ENCODE measurements at regions not wholly inside any gene's neighbourhood (a gene's known extent, or its start where the extent isn't known, plus 50 kb on each side); places are given as distances from the start of the nearest gene placed in this dataset.

DNA sequence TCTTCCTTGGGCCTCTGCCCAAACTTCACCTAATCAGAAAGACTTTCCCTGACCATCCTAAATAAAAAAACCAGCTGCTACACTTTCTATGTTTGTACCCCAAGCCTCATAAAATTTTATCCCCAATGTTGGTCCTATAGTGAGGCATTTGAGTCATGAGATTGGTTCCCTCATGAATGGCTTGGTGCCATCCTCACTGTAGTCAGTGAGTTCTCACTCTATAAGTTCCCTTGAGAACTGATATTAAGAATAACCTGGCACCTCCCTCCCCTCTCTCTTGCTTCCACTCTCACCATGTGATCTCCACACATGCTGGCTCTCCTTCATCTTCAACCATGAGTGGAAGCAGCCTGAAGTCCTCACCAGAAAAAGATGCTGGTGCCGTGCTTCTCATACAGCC lies 316.9 kb upstream of the PRDM1 start:
- DNase-seq = no peak

DNA sequence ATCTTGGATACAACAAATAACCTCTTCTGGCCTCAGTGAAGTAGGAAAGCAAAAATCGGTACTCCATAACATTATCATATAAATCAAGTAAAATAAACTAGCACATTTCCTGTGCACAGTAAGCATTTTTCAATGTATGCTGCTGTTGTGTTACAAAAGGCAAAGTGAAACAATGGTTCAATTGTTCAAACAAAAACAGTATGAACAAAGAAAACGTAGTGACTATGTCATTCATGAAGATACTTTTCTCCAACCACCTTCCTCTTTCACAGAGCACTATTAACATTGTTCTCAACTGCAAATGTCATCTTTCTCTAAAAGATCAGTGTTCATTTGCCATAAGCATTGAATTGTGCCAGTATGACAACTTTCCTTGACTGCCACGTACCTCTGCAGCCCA lies 318.6 kb upstream of the PRDM1 start:
- DNase-seq = no peak

DNA sequence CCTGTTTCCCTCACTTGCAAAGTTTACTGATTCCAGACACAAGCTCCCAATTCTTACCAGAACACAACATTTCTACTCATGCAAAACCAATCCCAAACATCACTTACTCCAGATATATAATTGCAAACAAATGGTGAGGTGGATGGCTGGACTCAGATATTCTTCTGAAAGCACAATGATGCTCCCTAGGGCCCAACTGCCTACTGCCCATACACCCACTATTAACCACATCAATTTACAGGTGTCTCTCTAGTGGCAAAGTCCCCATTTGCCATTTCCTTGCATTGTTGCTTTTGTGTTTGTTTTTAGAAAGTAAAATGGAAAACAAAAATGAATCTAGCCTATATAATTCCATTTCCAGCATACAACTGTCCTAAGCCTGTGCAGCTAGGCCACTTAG lies 320.9 kb upstream of the PRDM1 start:
- no peak for DNase-seq

DNA sequence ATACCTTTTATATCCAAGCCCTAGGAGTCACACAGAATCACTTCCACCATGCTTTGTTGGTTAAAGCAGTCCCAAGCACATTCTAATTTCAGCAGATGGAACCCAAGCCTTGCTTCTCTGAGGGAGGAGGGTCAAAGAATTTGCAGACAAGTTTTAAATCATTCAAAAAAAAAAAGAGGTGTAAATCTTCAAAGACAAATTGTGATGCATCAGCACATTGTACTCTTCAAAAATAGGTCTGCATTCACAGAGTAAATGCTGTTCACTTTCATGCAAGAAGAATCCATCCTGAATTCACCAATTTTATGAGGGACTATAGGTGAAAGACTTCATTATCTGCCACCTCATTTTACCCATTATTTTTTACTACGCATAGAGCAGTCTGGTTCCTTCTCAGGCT lies 321.8 kb upstream of the PRDM1 start:
- DNase-seq = no peak

DNA sequence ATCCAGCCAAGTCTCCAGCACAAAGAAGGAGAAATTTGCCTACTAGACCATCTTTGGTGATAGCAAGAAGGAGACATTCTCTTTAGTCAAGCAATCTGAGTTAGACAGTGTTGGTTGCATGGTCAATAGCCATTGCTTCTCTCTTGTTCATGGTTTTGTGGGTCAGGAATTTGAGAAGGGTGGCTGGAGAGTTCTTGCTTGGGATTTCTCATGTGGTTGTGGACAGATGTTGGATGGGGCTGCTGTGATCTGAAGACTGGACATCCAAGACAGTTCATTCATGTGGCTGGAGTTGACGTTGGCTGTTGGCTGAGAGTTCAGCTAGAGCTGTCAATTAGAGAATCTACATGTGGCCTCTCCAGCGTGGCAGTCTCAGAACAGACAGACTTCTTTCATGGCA lies 322.3 kb upstream of the PRDM1 start:
- no peak for DNase-seq

DNA sequence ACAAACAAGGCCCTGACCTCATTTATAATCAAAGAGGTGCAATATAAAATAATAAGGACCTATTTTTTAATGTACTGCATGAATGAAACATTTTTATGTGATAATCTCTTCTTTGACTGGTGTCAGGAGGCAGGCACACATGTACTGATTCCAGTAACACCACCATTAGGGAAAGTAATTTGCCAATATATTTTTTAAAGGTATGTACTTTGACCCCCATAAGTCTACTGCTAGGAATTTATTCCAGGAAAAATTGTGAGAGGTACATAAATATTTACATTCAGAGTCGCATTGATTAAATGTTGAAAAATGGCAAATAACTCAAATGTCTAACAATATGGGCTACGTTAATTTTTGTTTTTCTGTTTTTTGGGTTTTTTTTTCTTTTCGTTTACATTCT lies 325.4 kb upstream of the PRDM1 start:
- no peak for DNase-seq

DNA sequence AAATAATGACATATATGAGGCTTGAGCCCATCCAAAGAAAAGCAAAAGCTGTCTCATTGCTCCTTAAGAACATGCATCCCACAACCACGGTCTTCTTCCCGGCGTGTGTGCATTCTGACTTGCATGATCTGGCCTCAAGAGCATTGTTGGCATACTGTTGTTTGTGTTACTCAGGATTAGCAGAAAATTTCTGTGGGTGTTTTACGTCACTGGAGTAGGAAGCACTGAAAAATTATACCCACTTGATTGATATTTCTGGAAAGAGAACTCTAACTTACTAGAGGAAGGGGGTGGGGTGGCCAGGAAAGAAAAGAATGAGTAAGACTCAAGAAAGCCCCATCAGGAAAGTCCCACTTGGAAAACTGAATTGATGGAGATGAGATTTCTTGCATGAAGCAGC lies 326.2 kb upstream of the PRDM1 start:
- DNase-seq = no peak

DNA sequence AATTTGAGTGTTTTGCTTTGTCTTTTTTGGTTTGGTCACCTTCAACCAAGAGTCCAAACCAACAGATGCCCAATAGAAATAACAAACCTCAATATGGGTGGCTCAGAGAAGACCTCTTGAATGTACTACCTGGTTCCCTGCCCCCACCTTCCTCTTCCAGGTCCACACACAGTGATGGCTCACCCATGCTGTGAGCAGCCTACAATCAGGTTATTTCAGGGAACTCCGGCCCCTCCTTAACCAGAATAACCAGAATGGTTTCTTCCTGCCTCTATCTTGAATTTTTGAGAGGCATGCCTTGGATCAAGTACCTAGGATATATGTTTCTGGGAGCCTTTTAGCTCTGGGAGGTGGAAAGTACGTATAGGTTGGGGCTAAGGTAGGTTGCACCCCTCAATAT lies 327.1 kb upstream of the PRDM1 start:
- no peak for DNase-seq

DNA sequence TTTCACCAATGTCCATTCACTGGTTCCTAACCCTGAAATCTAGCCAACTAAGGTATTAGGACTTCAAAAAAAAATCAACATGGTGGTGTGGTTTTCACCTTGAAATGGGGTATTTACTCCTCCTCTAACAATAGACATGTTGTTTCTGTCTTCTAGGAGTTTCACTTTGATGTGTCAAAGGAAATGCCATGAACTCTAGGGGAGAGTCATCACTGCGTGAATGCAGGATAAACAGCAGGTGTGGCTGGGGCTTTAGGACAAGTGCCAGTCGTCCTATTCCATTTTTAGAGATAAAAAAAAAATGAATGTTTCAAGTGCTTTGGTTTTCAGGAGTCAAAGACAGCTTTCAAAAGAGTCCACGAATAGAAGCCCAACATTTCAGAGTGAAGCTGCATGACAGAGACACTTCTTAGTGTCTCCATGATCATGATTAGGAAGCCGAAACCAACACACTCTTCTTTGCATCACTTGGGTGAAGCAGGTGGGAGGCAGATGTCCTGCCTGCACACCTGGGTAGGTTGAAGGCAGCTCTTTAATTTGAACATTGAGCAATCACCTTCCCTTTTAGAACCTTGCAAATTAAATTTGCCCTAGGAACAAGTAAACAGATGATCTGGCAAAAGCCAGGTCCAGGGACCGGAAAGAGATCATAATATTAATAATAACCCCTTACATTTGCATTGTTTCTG lies 328.5 kb upstream of the PRDM1 start:
- DNase-seq = no peak

DNA sequence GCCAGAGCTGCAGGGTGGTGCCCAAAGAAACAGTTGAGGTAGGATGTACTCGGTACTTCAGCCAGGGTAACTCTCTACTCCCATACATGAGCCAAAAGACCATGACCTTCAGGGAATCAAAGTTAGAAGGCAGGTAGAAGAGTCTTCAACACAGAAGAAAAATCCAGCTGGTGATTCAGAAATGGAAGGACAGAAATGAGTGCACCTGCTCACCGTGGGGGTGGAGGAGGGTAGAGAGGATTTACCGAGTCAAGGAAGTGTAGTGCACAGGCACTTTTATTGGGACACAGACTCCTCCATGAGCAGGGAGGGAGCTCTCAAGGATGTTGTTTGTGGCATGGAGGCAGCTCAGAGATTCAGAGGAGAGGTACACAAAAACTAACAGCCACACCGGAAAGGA lies 330.3 kb upstream of the PRDM1 start:
- no peak for DNase-seq

DNA sequence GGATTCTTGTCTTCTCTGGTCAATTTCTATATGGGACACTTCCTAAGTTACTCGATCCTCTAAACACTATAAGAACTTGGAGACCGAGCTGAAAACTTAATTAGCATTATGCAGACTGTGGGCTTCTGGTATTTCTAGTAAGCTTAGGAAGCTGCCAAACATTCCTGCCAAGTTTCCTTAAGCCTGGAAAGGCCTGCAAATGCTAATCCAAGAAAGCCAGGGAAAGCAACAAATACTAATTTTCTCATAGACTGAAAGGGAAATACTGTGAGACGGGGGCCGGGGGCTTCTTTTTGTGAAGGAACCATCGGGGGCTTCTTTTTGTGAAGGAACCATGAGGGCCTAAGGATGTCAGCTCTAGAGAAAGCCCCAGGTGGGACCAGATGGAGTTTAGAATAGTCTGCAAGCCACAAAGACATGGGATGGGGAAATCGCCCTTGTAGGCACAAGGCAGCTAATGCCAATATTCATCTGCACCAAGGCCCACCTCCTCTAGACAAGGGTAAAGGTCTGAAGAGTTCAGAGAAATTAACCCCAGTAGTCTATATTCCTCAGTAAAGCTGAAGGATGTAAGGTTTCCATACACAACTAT lies 332.4 kb upstream of the PRDM1 start:
- peak in 3 of 51 donors; percentile 3 to 22 (median 13) for DNase-seq

DNA sequence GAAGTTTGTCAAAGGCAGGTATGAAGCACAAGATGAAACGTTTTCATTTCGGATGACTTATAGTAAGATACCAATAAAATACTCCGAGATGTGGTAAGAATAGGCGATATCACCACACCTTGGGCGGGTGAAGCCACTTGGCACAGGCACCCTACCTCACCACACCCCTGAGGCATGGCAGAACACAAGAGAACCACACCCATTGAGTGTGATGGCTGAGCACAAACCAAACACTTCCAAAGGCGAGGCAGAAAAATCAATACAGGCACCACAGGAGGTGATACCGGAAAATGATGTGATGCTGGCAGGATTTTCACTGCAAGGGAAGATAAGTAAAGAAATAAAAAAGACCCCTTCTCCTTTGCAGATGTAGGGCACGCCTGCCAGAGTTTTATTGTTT lies 332.9 kb upstream of the PRDM1 start:
- no peak for DNase-seq

DNA sequence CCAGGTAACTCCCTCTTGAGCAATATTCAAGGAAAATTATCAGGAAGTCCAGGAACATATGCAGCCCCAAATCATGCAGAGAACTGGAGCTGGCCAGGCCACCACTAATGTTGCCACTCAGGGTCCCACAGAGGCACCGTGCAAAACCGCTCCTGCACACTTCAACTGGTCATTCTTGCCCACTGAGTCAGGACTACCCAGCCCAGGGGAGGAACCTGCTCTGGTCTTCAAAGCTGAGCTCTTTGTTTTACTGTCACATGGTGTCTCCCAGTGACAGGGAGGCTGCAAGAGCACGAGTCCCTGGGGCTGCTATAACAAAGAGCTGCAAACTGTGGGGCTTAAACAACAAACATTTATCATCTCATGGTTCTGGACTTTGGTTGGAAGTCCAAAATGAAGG lies 336.0 kb upstream of the PRDM1 start:
- no peak for DNase-seq

DNA sequence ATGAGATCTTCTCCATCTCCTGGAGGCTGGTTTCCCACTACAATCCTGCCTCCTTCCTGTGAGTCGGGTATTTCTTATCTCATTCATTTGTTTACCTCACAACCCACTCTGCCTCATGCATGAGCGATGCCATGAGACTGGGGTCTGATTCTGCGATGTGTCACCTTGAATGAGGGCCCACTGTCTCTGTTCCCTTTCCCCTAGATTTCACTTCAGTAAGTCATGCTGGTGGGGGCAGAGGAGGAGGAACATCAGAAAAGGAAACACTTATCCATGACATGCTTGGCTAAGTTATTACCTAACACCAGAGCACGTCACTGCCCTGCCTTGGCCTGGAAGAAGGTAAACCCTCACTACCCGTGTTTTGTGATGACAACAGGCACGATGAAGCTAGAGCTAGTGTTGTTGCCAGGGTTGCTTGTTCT lies 337.4 kb upstream of the PRDM1 start:
- no peak for DNase-seq

DNA sequence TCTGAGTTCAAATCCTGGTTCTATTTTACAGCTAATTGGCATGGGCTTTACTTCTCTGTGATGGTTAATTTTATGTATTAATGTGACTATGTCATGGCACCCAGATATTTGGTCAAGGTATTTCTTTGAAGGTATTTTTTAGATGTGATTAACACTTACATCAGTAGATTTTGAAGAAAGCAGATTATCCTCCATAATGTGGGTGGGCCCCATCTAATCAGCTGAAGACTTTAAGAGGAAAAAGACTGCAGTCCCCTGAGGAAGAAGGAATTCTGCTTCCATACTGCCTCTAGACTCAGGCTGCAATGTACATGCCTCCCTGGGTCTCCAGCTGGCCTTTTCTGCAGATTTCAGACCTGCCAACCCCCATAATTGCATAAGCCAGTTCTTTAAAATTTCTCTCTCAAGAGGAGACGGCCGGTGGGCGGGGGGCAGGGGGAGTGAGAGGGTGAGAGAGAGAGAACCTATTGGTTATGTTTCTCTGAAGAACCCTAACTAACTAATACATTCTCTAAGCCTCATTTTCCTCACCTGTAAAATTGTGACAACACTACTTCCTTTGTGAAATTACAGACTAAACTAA lies 338.2 kb upstream of the PRDM1 start:
- DNase-seq = no peak

DNA sequence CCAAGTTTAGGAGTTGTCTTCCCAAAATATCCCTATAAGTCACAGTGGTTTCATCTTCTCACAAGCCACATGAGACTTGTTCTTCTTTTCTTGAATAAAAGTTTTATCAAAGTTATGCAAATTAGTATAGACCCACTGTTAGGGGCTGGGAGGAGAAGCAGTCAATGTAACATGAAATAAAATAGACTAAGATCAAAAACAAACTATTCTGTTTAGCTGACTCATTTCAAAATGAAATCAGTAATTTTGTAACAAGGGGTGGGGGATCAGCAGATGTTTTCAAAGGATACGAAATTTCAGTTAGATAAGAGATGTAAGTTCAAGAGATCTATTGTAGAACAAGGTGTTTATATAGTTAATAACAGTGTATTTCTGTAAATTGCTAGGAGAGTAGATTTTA lies 339.6 kb upstream of the PRDM1 start:
- DNase-seq = no peak

DNA sequence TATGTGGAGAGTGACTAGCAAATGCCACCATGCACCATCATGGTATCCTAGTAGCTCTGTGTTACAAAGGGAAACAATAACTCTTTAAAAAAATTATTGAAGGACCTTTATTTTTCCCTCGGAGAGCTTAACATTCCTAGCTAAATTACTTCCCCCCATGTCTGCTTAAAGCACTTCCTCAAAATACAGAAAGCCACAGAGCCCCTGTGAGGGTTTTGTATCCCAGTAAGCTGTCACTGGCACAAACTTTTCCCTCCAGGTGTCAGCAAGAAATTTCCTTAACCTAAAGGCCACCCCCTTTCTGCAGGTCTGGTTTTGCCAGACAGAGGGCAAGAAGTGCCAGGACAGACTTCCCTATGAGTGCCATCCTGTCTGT lies 340.0 kb upstream of the PRDM1 start:
- no peak for DNase-seq

DNA sequence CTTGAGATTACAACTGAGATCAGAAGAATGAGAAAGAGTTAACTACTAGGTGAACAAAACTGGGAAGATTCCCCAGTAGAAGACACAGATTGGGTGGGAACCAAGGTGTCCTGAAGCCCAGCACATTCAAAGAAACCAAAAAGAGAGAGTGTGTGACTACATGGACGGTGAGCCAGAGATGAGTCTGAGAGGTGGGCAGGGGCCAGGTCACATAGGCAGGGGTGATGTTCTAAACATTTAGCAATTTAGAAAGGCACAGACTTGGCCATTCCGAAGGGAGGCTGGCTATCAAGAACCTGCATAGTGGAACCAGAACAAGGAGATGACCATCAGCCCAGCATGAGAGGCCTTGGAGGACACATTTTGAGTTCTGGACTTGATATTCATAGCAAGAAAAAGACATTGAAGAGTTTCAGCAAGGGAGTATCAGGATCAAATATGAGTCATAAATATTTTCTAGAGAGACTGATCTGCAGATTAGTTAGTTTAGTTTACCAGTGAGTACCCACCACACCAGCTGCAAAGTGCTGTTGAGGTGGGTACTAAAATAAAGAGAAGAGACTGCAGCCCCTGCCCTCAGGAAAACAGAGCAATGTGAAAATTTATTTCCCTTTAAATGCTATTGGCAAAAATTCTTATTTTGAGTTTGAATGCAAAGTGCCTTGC lies 340.5 kb upstream of the PRDM1 start:
- DNase-seq = no peak

DNA sequence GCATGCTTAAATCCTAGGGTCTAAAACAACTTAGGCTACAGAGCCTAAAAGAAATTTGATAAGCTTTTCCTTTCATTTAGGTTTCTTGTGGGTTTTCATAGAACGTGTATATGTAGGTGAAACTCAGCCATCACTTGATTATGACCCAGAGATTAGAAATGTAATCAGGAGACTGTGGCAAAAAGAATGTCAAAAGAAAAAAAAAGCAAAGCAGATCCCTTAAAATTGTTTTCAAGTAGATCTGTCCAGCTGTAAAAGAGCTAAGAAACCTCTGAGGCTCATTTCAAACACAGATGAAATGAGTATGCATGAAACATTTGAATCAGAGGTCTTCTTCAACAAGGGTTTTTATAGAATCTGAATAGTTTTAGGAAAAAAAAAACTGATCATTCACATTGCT lies 341.3 kb upstream of the PRDM1 start:
- no peak for DNase-seq

DNA sequence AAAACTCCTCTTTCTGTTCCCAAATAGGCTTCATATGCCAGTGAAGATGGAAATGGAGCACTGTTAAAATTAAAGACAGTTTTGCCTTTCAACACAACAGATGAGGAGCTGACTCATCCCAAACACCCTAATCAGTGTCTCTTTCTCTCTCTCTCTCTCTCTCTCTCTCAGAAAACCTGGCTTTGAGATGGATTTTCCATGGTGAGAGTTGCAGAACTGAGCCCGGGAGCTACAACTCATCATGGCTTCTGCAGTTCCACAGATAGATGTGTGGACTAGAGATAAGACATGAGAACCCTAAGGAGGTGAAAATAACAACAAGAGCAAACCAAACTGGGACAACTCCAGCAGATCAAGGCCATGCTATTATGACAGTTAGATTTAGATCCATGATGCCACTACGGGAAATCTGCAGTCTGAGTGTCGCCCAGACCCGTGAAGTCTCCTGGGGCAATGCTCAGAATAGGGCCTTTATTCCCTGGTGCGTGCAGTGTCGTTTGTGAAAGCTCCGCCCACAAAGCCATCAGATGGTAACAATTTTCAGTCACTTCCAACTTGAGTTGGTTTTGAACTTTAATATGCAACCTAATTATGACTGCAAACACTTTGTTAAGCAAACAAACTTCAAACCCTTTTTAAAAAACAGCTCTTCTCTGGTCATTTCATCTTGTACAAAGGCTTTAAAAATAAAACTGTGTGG lies 338.2 kb upstream of the PREP start:
- DNase-seq = no peak

DNA sequence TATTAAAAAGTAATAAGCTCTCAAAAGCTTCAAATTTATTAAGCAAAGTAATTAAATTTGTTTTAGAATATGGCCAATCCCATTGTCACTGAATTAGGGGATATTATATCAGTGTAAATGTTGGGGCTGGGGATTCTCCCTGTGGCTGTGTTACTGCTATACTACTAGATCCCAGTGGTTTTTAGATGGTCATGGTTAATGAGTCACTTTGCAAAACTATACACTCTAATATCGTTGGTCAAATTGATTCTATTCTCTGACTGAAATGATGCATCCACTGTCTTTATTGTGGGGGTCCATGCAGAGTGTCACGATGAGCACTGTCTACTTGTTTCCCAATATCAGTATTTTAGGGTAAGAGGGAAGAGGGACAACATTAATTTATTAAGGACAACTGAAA lies 336.9 kb upstream of the PREP start:
- DNase-seq = no peak

DNA sequence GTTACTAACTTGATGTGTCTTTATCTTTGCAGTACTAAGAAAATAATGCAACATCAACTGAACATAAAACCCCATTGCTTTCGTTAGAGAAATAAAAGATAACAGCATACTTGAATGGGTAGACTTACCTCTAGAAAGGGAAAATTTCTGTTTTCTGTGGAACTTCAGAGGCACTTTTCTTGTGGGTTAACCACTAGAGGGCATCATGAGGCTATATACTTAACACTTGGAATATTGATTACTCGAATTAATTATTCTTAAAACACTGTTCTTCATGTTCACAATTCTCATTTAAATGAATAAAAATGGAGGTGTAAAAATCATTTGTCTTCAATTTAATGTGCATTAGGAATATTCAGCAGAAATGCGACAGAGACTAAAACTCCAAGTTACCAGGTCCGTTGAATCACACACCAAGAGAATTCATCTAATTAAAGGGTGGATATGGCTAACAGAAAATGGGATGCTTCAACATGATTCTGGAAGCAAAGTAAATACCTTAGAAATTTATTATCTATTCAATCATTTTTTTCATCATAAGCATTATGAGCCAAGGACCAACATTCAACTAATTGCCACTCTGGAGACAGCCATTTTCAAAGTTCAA lies 330.8 kb upstream of the PREP start:
- DNase-seq = no peak

Data from hypothalamus (tissue), 51 donors.